Stomach smooth muscle (tissue), 2 donors: ENCODE measurements at regions not wholly inside any gene's neighbourhood (a gene's known extent, or its start where the extent isn't known, plus 50 kb on each side); places are given as distances from the start of the nearest gene placed in this dataset.
"Not testable (repeated sequence)": the region's sequence is repeated elsewhere in the genome, so short reads cannot be mapped to it uniquely, and the experiment has no call there.

Experiments used
- H3K27ac ChIP-seq: one replicate; pipeline ENCODE4 v1.7.0; 2013; ENCODE audit warnings: mild to moderate bottlenecking, low read length, inconsistent platforms
- H3K27me3 ChIP-seq, 2 donors: one replicate each; pipeline ENCODE4 v1.7.0; 2013; ENCODE audit warnings: low read length in 2 of 2; ENCODE audit not compliant: insufficient read depth in 2 of 2, control insufficient read depth in 1 of 2
- H3K36me3 ChIP-seq, 2 donors: one replicate each; pipeline ENCODE4 v1.7.0; 2013; ENCODE audit warnings: low read length in 2 of 2; ENCODE audit not compliant: control insufficient read depth in 2 of 2, insufficient read depth in 2 of 2
- H3K4me1 ChIP-seq: one replicate; pipeline ENCODE4 v1.7.0; 2013; ENCODE audit warnings: low read length; ENCODE audit not compliant: control insufficient read depth, insufficient read depth
- H3K4me3 ChIP-seq, 2 donors: one replicate each; pipeline ENCODE4 v1.7.0; 2013; ENCODE audit warnings: low read length in 2 of 2
- H3K9ac ChIP-seq, 2 donors: one replicate each; pipeline ENCODE4 v1.7.0; 2013; ENCODE audit warnings: low read length in 2 of 2, mild to moderate bottlenecking in 1 of 2
- H3K9me3 ChIP-seq, 2 donors: one replicate each; pipeline ENCODE4 v1.7.0; 2013; ENCODE audit warnings: low read length in 2 of 2; ENCODE audit not compliant: control insufficient read depth in 2 of 2
- donor health status: healthy.
- donor health status: Pancreatic carcinoma.

GRCh38 chr5:92022415-92023140 is 639.5 kb upstream of the ARRDC3 start:
- Histone ChIP-seq H3K27me3 (no peaks in the 10 kb centered on the region), H3K4me1 (no peaks in the 10 kb centered on the region)

GRCh38 chr5:92019376-92019990 is 636.4 kb upstream of the ARRDC3 start:
- no peaks in the 10 kb centered on the region for H3K27me3 ChIP-seq
- H3K4me1 ChIP-seq, result no peaks in the 10 kb centered on the region
- H3K36me3 ChIP-seq, result no peaks in the 10 kb centered on the region
- no peak overlapping the region for H3K4me3 ChIP-seq
- H3K27ac ChIP-seq, result no peak overlapping the region
- H3K9ac ChIP-seq, result no peak overlapping the region
- no peaks in the 10 kb centered on the region for H3K9me3 ChIP-seq

More at GRCh38 chr5:92022415-92023140, 639.5 kb upstream of the ARRDC3 start:
- Histone ChIP-seq H3K27ac (no peak overlapping the region), H3K9ac (no peak overlapping the region), H3K36me3 (no peaks in the 10 kb centered on the region), H3K4me3 (no peak overlapping the region), H3K9me3 (no peaks in the 10 kb centered on the region)

GRCh38 chr5:92017776-92018175 is 634.7 kb upstream of the ARRDC3 start:
- no peaks in the 10 kb centered on the region for H3K9me3 ChIP-seq
- H3K27ac ChIP-seq, result no peak overlapping the region
- no peak overlapping the region for H3K9ac ChIP-seq
- H3K36me3 ChIP-seq, result no peaks in the 10 kb centered on the region
- H3K27me3 ChIP-seq, result no peaks in the 10 kb centered on the region
- no peaks in the 10 kb centered on the region for H3K4me1 ChIP-seq
- H3K4me3 ChIP-seq, result no peak overlapping the region

- H3K4me3 ChIP-seq, H3K9ac ChIP-seq, H3K4me1 ChIP-seq, H3K36me3 ChIP-seq, H3K27me3 ChIP-seq, H3K9me3 ChIP-seq, H3K27ac ChIP-seq: not testable (repeated sequence)
These were observed 628.7 kb upstream of the ARRDC3 start for GRCh38 chr5:92011845-92012244.

- Histone ChIP-seq H3K4me3 (no peak overlapping the region), H3K36me3 (no peaks in the 10 kb centered on the region), H3K4me1 (no peaks in the 10 kb centered on the region), H3K27ac (no peak overlapping the region), H3K9ac (no peak overlapping the region), H3K27me3 (no peaks in the 10 kb centered on the region), H3K9me3 (no peaks in the 10 kb centered on the region)
These were observed 620.7 kb upstream of the ARRDC3 start for GRCh38 chr5:92003806-92004205.

GRCh38 chr5:92002721-92003274 is 619.7 kb upstream of the ARRDC3 start:
- no peak overlapping the region for H3K27ac ChIP-seq
- H3K27me3 ChIP-seq, result no peaks in the 10 kb centered on the region
- no peak overlapping the region for H3K9ac ChIP-seq
- H3K9me3 ChIP-seq, result no peaks in the 10 kb centered on the region
- H3K36me3 ChIP-seq, result no peaks in the 10 kb centered on the region
- no peak overlapping the region for H3K4me3 ChIP-seq
- no peaks in the 10 kb centered on the region for H3K4me1 ChIP-seq

GRCh38 chr5:91998774-91999173 is 615.7 kb upstream of the ARRDC3 start:
- Histone ChIP-seq H3K9ac (no peak overlapping the region), H3K4me3 (no peak overlapping the region), H3K9me3 (no peaks in the 10 kb centered on the region), H3K27me3 (no peaks in the 10 kb centered on the region), H3K27ac (no peak overlapping the region), H3K4me1 (no peaks in the 10 kb centered on the region), H3K36me3 (no peaks in the 10 kb centered on the region)

GRCh38 chr5:91983869-91984268 is 600.8 kb upstream of the ARRDC3 start:
- Histone ChIP-seq H3K9me3 (no peaks in the 10 kb centered on the region), H3K4me3 (no peak overlapping the region), H3K27ac (no peak overlapping the region), H3K4me1 (no peaks in the 10 kb centered on the region), H3K27me3 (no peaks in the 10 kb centered on the region), H3K36me3 (no peaks in the 10 kb centered on the region), H3K9ac (no peak overlapping the region)

- Histone ChIP-seq H3K4me3 (no peak overlapping the region), H3K27me3 (no peaks in the 10 kb centered on the region), H3K36me3 (no peaks in the 10 kb centered on the region), H3K27ac (no peak overlapping the region), H3K4me1 (no peaks in the 10 kb centered on the region), H3K9me3 (no peaks in the 10 kb centered on the region), H3K9ac (no peak overlapping the region)
These were observed 595.2 kb upstream of the ARRDC3 start for GRCh38 chr5:91978221-91978882.

- Histone ChIP-seq H3K27me3 (no peaks in the 10 kb centered on the region), H3K9ac (no peak overlapping the region), H3K9me3 (no peaks in the 10 kb centered on the region), H3K4me1 (no peaks in the 10 kb centered on the region), H3K36me3 (no peaks in the 10 kb centered on the region), H3K27ac (no peak overlapping the region), H3K4me3 (no peak overlapping the region)
These were observed 594.5 kb upstream of the ARRDC3 start for GRCh38 chr5:91977579-91977978.
